IgD-negative memory B cell (primary cell): ENCODE measurements at regions not wholly inside any gene's neighbourhood (a gene's known extent, or its start where the extent isn't known, plus 50 kb on each side); places are given as distances from the start of the nearest gene placed in this dataset.

ENCODE experiments used
- H3K27ac Mint-ChIP-seq, 3 donors: one replicate each; pipeline ENCODE4 v1.8.0; 2020 to 2022; ENCODE audit warnings: mild to moderate bottlenecking in 3 of 3, mixed read lengths in 3 of 3, moderate library complexity in 1 of 3
- H3K27me3 Mint-ChIP-seq: one replicate; pipeline ENCODE4 v1.8.0; 2021; ENCODE audit warnings: mixed read lengths
- H3K36me3 Mint-ChIP-seq: one replicate; pipeline ENCODE4 v1.8.0; 2020; ENCODE audit warnings: mild to moderate bottlenecking, mixed read lengths
- H3K4me1 Mint-ChIP-seq, 3 donors: one replicate each; pipeline ENCODE4 v1.8.0; 2020 to 2022; ENCODE audit warnings: mixed read lengths in 3 of 3, mild to moderate bottlenecking in 1 of 3
- H3K4me3 Mint-ChIP-seq, 4 donors: one replicate each; pipeline ENCODE4 v1.8.0; 2020 to 2022; ENCODE audit warnings: mild to moderate bottlenecking in 4 of 4, mixed read lengths in 4 of 4, moderate library complexity in 3 of 4
- H3K9me3 Mint-ChIP-seq, 3 donors: one replicate each; pipeline ENCODE4 v1.8.0; 2020 to 2021; ENCODE audit warnings: mixed read lengths in 3 of 3, mild to moderate bottlenecking in 1 of 3

DNA sequence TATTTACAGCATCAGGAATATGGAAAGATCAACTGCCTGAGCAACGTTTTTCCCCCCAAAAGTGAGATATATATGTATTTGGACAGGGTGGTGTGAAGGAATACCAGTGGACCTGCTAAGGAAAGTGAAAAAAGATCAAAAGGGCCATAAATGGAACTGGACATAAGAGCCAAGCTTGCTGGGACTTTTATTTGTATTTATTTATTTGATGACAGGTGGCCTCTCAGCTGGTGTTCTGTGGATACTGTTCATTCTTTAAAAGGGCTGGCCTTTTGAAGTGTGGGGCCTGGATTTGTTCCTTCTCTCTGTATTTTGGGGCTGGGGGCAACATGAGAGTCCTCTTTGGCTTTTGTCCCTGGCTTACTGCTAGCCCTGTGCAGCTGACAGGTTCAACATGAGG is 306.6 kb upstream of the N4BP1 start:
- H3K27ac Mint-ChIP-seq, result no peak overlapping the region
- no peaks in the 10 kb centered on the region for H3K4me1 Mint-ChIP-seq
- H3K9me3 Mint-ChIP-seq, result peaks cover 0 to 4% (median 4%) of the 10 kb centered on the region in 3 donors
- H3K36me3 Mint-ChIP-seq, result no peaks in the 10 kb centered on the region
- H3K4me3 Mint-ChIP-seq, result no peak overlapping the region
- H3K27me3 Mint-ChIP-seq, result no peaks in the 10 kb centered on the region

- Mint-ChIP-seq H3K4me1 (no peaks in the 10 kb centered on the region), H3K36me3 (no peaks in the 10 kb centered on the region), H3K27me3 (no peaks in the 10 kb centered on the region), H3K9me3 (peaks cover 0 to 4% (median 4%) of the 10 kb centered on the region in 3 donors), H3K27ac (no peak overlapping the region), H3K4me3 (no peak overlapping the region)
These were observed 304.1 kb upstream of the N4BP1 start for GRCh38 chr16:48914070-48914469.

GRCh38 chr16:48913384-48913783 is 303.4 kb upstream of the N4BP1 start:
- peaks cover 0 to 4% (median 4%) of the 10 kb centered on the region in 3 donors for H3K9me3 Mint-ChIP-seq
- no peaks in the 10 kb centered on the region for H3K4me1 Mint-ChIP-seq
- H3K4me3 Mint-ChIP-seq, result no peak overlapping the region
- no peaks in the 10 kb centered on the region for H3K27me3 Mint-ChIP-seq
- H3K27ac Mint-ChIP-seq, result peak overlapping the region in 1 of 3 donors; percentile 41
- H3K36me3 Mint-ChIP-seq, result no peaks in the 10 kb centered on the region

DNA sequence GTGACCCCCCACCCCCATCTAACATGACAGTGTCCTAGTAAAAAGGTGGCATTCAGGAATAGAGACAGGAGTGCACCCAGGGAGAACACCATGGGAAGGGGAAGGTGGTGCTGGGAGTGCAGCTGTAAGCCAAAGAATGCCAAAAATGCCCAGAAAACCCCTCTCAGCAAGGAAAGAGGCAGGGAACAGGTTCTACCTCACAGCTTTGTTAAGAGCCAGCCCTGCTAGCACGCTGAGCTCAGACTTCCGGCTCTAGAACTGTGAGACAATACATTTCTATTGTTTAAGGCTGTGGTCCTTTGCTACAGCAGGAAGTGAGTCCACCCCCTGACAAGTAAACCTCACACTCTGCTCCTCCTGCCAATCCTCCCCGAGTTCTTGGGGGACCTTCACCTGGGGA is 302.4 kb upstream of the N4BP1 start:
- no peaks in the 10 kb centered on the region for H3K27me3 Mint-ChIP-seq
- H3K4me1 Mint-ChIP-seq, result no peaks in the 10 kb centered on the region
- H3K36me3 Mint-ChIP-seq, result no peaks in the 10 kb centered on the region
- H3K4me3 Mint-ChIP-seq, result no peak overlapping the region
- peak overlapping the region in 1 of 3 donors; percentile 37 for H3K27ac Mint-ChIP-seq
- peaks cover 0 to 7% (median 4%) of the 10 kb centered on the region in 3 donors for H3K9me3 Mint-ChIP-seq

- no peaks in the 10 kb centered on the region for H3K4me1 Mint-ChIP-seq
- peaks cover 0 to 7% (median 4%) of the 10 kb centered on the region in 3 donors for H3K9me3 Mint-ChIP-seq
- H3K27me3 Mint-ChIP-seq, result peaks cover 2% of the 10 kb centered on the region
- no peaks in the 10 kb centered on the region for H3K36me3 Mint-ChIP-seq
- no peak overlapping the region for H3K4me3 Mint-ChIP-seq
- peak overlapping the region in 1 of 3 donors; percentile 37 for H3K27ac Mint-ChIP-seq
These were observed 301.7 kb upstream of the N4BP1 start for GRCh38 chr16:48911700-48912099.

DNA sequence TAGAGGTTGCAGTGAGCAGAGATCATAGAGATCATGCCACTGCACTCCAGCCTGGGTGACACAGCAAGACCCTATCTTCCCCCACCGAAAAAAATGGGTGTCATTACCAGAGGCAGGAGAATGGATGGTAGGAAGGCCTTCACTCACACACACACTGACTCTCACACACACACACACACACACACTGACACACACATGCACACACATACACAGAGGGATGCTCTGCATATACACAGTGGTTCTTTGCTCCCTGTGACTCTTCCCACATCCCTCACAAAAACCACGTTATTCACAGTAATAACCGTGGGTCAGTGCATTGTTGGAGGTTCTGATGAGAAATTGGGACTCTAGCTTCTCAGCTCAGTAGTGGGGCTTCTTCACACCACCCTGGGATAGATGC is 300.2 kb upstream of the N4BP1 start:
- H3K9me3 Mint-ChIP-seq, result peaks cover 2 to 7% (median 4%) of the 10 kb centered on the region in 3 donors
- H3K27ac Mint-ChIP-seq, result no peak overlapping the region
- H3K36me3 Mint-ChIP-seq, result no peaks in the 10 kb centered on the region
- no peak overlapping the region for H3K4me3 Mint-ChIP-seq
- peaks cover 2% of the 10 kb centered on the region for H3K27me3 Mint-ChIP-seq
- H3K4me1 Mint-ChIP-seq, result no peaks in the 10 kb centered on the region

DNA sequence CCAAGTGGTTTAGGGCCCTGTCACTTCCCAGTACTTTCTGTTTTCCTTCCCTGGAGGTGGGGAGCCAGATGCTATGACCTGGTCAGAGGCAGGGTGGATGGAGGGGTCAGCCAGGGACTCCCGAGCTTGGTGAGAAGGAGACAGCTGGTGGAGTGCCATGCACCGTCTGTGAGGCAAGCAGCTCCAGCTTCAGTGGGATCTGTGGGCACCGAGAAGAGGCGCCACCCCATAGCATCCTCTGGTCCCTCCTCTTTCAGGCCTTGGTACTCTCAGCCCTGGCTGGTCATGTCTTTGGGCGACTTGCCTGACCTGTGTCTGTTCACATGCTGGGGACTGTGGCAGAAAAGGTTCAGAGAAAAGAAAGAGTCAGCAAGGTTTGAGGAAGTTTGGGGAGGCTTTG is 299.3 kb upstream of the N4BP1 start:
- Mint-ChIP-seq H3K36me3 (no peaks in the 10 kb centered on the region), H3K9me3 (peaks cover 2 to 7% (median 4%) of the 10 kb centered on the region in 3 donors), H3K4me3 (no peak overlapping the region), H3K4me1 (no peaks in the 10 kb centered on the region), H3K27ac (no peak overlapping the region), H3K27me3 (peaks cover 2% of the 10 kb centered on the region)

DNA sequence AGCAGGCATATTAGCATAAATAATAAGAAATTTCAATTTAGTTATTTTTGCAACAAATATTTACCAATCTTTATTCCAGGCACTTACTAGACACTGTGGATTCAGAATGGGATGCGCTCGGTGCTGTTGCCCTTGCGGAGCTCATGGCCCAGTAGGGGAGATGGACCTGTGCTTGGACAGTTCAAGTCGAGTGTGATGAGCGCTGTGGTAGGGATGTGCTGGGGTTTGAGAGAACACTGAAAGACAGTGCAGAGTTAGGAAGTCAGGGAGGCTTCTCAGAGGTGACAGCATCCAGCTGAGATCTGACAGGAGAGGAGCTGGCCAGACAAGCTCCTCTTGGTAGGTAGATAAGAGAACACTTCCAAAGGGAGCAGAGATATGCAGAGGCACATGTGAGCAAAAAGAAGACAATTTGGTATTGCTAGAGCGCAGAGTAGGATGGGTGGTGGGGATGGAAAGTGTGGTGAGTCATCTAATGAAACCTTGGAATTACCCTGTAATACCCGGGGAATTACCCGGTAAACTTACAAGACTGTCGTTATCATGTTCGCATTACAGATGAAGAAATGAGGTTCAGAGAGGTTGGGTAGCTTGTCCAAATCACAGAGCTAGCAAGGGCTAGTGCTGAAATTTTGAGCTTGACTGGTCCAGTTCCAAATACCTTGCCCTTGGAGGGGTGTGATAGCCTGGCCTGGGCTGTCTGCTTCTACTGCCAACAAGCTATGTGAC is 298.1 kb upstream of the N4BP1 start:
- H3K36me3 Mint-ChIP-seq, result no peaks in the 10 kb centered on the region
- H3K4me1 Mint-ChIP-seq, result no peaks in the 10 kb centered on the region
- H3K4me3 Mint-ChIP-seq, result no peak overlapping the region
- H3K27ac Mint-ChIP-seq, result no peak overlapping the region
- peaks cover 2 to 5% (median 4%) of the 10 kb centered on the region in 3 donors for H3K9me3 Mint-ChIP-seq
- peaks cover 2% of the 10 kb centered on the region for H3K27me3 Mint-ChIP-seq

- H3K4me3 Mint-ChIP-seq, result no peak overlapping the region
- H3K9me3 Mint-ChIP-seq, result peaks cover 0 to 4% (median 2%) of the 10 kb centered on the region in 3 donors
- H3K4me1 Mint-ChIP-seq, result no peaks in the 10 kb centered on the region
- no peaks in the 10 kb centered on the region for H3K36me3 Mint-ChIP-seq
- no peak overlapping the region for H3K27ac Mint-ChIP-seq
- H3K27me3 Mint-ChIP-seq, result peaks cover 2% of the 10 kb centered on the region
These were observed 295.9 kb upstream of the N4BP1 start for GRCh38 chr16:48905632-48906505.

DNA sequence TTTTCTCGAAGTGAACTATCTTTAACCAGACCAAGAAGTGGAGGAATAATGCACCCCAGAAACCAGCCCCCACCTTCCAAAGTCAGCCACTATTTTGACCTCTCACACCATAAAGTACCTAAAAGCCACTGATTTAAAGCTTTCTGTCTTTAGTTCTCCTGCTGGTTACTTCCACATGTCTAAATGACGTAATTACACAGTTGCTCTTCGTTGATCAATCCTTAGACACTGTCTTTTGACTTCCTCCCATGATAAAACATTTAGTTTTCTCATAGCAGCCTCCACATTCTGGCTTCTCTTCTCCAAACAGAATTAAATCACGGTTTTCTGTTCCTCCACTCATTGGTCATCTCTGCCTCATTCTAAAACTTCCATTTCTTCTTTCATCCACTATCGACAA is 294.4 kb upstream of the N4BP1 start:
- no peak overlapping the region for H3K4me3 Mint-ChIP-seq
- no peaks in the 10 kb centered on the region for H3K4me1 Mint-ChIP-seq
- peaks cover 2% of the 10 kb centered on the region for H3K27me3 Mint-ChIP-seq
- H3K9me3 Mint-ChIP-seq, result peaks cover 0 to 4% (median 2%) of the 10 kb centered on the region in 3 donors
- no peaks in the 10 kb centered on the region for H3K36me3 Mint-ChIP-seq
- no peak overlapping the region for H3K27ac Mint-ChIP-seq

DNA sequence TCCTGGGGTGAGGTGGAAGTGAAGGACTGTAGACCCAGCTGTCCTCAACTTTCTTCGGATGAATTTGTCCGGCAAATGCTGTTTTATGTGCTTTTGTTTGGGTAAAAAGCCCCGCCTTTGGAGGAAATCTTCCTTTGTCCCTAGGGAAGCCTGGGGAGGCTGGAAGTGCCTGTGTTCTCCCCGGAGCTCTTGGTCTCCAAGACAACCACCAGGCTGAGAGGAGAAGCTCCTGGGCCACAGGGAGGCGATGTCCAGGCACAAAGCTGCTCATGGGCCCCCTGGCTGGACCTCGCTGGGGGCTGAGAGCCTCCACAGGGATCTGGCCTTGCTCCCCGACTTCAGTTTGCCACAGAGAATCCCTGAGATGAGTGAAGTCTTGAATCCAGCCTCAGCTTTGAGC is 293.1 kb upstream of the N4BP1 start:
- Mint-ChIP-seq H3K27ac (no peak overlapping the region), H3K36me3 (no peaks in the 10 kb centered on the region), H3K27me3 (peaks cover 2% of the 10 kb centered on the region), H3K4me1 (no peaks in the 10 kb centered on the region), H3K9me3 (peaks cover 0 to 4% (median 2%) of the 10 kb centered on the region in 3 donors), H3K4me3 (no peak overlapping the region)

DNA sequence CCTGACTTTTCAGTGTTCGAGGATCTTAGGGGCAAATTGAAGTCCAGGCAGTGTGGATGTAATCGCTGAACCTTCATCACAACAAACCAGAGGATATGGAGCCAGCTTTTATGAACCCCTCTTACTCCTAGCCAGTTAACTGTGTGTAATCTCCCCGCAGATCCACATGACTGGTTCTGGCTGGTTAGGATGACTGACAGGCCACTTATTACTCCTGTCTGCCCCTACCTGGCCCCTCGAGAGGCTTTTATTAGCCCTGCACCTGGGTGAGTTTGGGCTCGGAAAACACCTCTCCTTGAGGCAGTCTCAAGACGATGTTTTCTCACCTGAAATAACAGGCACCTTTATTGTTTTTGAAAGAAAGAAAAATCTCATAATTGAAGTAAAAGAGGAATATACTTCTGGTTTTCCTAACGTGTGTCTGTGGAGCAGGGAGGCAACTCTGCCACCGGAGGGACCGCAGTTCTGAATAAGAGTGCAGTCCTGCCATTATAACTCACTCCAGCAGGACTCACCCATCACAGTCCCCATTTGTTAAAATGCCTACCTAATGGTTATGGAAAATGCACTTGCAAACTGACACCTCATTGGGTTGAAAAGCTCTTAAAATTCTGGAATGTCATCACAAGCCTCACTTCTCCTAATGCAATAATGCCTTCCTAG is 291.9 kb upstream of the N4BP1 start:
- Mint-ChIP-seq H3K4me3 (no peak overlapping the region), H3K36me3 (no peaks in the 10 kb centered on the region), H3K27ac (no peak overlapping the region), H3K4me1 (no peaks in the 10 kb centered on the region), H3K27me3 (no peaks in the 10 kb centered on the region), H3K9me3 (peaks cover 0 to 4% (median 1%) of the 10 kb centered on the region in 3 donors)

- H3K27ac Mint-ChIP-seq, result no peak overlapping the region
- no peak overlapping the region for H3K4me3 Mint-ChIP-seq
- H3K27me3 Mint-ChIP-seq, result no peaks in the 10 kb centered on the region
- H3K36me3 Mint-ChIP-seq, result no peaks in the 10 kb centered on the region
- no peaks in the 10 kb centered on the region for H3K4me1 Mint-ChIP-seq
- peaks cover 0 to 2% (median 1%) of the 10 kb centered on the region in 3 donors for H3K9me3 Mint-ChIP-seq
These were observed 289.5 kb upstream of the N4BP1 start for GRCh38 chr16:48899500-48899899.

DNA sequence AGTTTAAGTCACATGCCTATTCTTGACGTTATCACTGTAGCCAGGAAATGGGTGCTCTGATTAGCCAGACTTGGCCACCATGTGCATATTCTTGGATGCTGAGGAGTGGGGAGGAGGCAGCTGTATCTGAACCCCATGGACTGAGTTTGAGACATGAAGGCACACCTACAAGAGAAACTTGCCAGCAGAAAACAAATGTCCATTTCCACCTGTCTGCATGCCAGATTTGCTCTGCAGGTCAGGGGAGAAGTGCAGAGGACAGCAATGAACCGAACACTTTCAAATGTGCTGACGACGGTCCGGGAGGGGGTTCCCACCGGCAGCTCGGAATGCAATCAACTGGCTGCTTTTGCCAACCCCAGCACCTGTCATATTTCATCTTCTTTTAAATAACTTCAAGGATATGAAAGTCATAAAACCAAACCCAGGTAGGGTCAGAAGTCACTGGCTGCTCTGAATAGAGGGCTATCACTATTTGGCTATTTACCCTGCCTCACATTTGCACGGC is 287.8 kb upstream of the N4BP1 start:
- no peaks in the 10 kb centered on the region for H3K36me3 Mint-ChIP-seq
- no peak overlapping the region for H3K4me3 Mint-ChIP-seq
- H3K9me3 Mint-ChIP-seq, result peaks cover 0 to 4% (median 2%) of the 10 kb centered on the region in 3 donors
- no peaks in the 10 kb centered on the region for H3K27me3 Mint-ChIP-seq
- H3K4me1 Mint-ChIP-seq, result no peaks in the 10 kb centered on the region
- no peak overlapping the region for H3K27ac Mint-ChIP-seq

DNA sequence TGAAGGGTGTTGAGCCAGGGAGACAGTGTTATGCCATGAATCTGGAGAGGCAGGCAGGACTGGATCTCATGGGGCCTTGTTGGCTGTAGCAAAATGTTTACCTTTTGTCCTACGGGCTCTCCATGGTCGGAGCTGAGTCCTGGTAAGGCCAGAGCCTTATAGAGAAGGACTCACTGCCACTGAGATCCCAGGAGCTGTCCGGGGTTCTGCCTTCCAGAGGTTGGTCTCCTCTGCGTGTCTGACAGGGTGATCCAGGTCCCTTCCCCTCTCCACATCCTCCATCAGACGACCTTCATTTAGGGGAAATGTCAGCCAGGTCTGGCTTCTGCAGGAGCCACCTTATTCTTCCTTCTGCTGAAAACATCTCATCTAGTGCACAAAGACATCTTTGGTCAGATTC is 285.2 kb upstream of the N4BP1 start:
- peaks cover 0 to 5% (median 2%) of the 10 kb centered on the region in 3 donors for H3K9me3 Mint-ChIP-seq

More for the DNA sequence above, 285.2 kb upstream of the N4BP1 start:
- H3K4me1 Mint-ChIP-seq, result no peaks in the 10 kb centered on the region
- H3K27ac Mint-ChIP-seq, result no peak overlapping the region
- H3K4me3 Mint-ChIP-seq, result no peak overlapping the region
- H3K27me3 Mint-ChIP-seq, result no peaks in the 10 kb centered on the region
- no peaks in the 10 kb centered on the region for H3K36me3 Mint-ChIP-seq
